Fibroblast of lung (primary cell): ENCODE measurements at regions not wholly inside any gene's neighbourhood (a gene's known extent, or its start where the extent isn't known, plus 50 kb on each side); places are given as distances from the start of the nearest gene placed in this dataset.

Experiments
- DNase-seq, 2 donors: peaks; one replicate each; pipeline versions ENCODE4 v3.0.0 to v3.0.0-alpha.2; 2010; ENCODE audit warnings: low read depth in 2 of 2
- H2AFZ ChIP-seq: 2 replicates; pipeline ENCODE4 v1.5.1; 2012; ENCODE audit warnings: low read length, control low read depth, inconsistent platforms
- H3K27ac ChIP-seq: 2 replicates; pipeline ENCODE4 v1.5.1; 2011; ENCODE audit warnings: low read length, control low read depth; ENCODE audit not compliant: insufficient read depth
- H3K27me3 ChIP-seq: 2 replicates; pipeline ENCODE4 v1.5.1; 2011; ENCODE audit warnings: mild to moderate bottlenecking, low read length; ENCODE audit not compliant: control insufficient read depth, insufficient read depth
- H3K36me3 ChIP-seq: 2 replicates; pipeline ENCODE4 v1.5.1; 2011; ENCODE audit warnings: low read length; ENCODE audit not compliant: control insufficient read depth, insufficient read depth
- H3K4me1 ChIP-seq: 2 replicates; pipeline ENCODE4 v1.5.1; 2011; ENCODE audit warnings: low read length; ENCODE audit not compliant: control insufficient read depth, insufficient read depth; ENCODE audit errors: extremely low read depth
- H3K4me2 ChIP-seq: 2 replicates; pipeline ENCODE4 v1.5.1; 2011; ENCODE audit warnings: low read length, control low read depth; ENCODE audit not compliant: insufficient read depth; ENCODE audit errors: extremely low read depth
- H3K4me3 ChIP-seq, 4 experiments: fragments of 200-600 bp in 1 of 4; sonication (generic) in 1 of 4; replicated peaks in 1 of 4; 2 replicates each; pipeline ENCODE4 v1.5.1; 2011 to 2016; ENCODE audit warnings: low read length in 4 of 4, low read depth in 3 of 4, mild to moderate bottlenecking in 3 of 4, control low read depth in 2 of 4, inconsistent platforms in 1 of 4, mixed read lengths in 1 of 4; ENCODE audit not compliant: insufficient read depth in 1 of 4; ENCODE audit errors: control extremely low read depth in 1 of 4
- H3K79me2 ChIP-seq: 2 replicates; pipeline ENCODE4 v1.5.1; 2012; ENCODE audit warnings: mild to moderate bottlenecking, low read length, inconsistent platforms; ENCODE audit not compliant: control insufficient read depth, insufficient read depth
- H3K9ac ChIP-seq: 2 replicates; pipeline ENCODE4 v1.5.1; 2011; ENCODE audit warnings: mild to moderate bottlenecking, low read length, control low read depth; ENCODE audit not compliant: insufficient read depth
- H3K9me3 ChIP-seq: 2 replicates; pipeline ENCODE4 v1.5.1; 2012; ENCODE audit warnings: low read depth, low read length; ENCODE audit not compliant: control insufficient read depth, insufficient read depth
- H4K20me1 ChIP-seq: 2 replicates; pipeline ENCODE4 v1.5.1; 2011; ENCODE audit warnings: low read length; ENCODE audit not compliant: control insufficient read depth, insufficient read depth; ENCODE audit errors: extremely low read depth
- CTCF ChIP-seq, 2 donors: IDR thresholded peaks in 1 of 2; conservative IDR thresholded peaks in 1 of 2; 1 replicate in 1 of 2; 2 replicates in 1 of 2; pipeline ENCODE4 v1.5.1; 2011 to 2012; ENCODE audit warnings: low read length in 2 of 2, control low read depth in 1 of 2, inconsistent platforms in 1 of 2, low read depth in 1 of 2, mild to moderate bottlenecking in 1 of 2
- EZH2 ChIP-seq: IDR thresholded peaks from 2 replicates; pipeline ENCODE4 v1.5.1; 2012; ENCODE audit warnings: low read length, control low read depth, mild to moderate bottlenecking; ENCODE audit errors: missing control alignments

GRCh38 chr4:97072666-97073065 is 1070.6 kb downstream of the STPG2 start:
- Histone ChIP-seq H3K4me2 (no peak overlapping the region), H3K4me3 (no peak overlapping the region), H4K20me1 (no peaks in the 10 kb centered on the region), H3K4me1 (no peaks in the 10 kb centered on the region), H3K27ac (no peak overlapping the region), H3K9me3 (no peaks in the 10 kb centered on the region), H3K36me3 (no peaks in the 10 kb centered on the region), H3K79me2 (no peaks in the 10 kb centered on the region), H3K9ac (no peak overlapping the region), H3K27me3 (no peaks in the 10 kb centered on the region), H2AFZ (no peak overlapping the region)
- no peak for DNase-seq
- TF ChIP-seq CTCF (conservative IDR thresholded peaks at IDR 0.05 in 1 of 2, IDR thresholded peaks at IDR 0.05 in 1 of 2; ENCODE audit: low read depth in 1 of 2, low read length in 2 of 2) (no peak), EZH2 (no peak)

- Histone ChIP-seq H3K4me1 (no peaks in the 10 kb centered on the region), H3K27ac (no peak overlapping the region), H3K79me2 (no peaks in the 10 kb centered on the region), H3K36me3 (no peaks in the 10 kb centered on the region), H3K27me3 (no peaks in the 10 kb centered on the region), H3K9me3 (no peaks in the 10 kb centered on the region), H3K4me3 (no peak overlapping the region), H3K4me2 (no peak overlapping the region), H2AFZ (no peak overlapping the region), H4K20me1 (no peaks in the 10 kb centered on the region), H3K9ac (no peak overlapping the region)
- peak in 1 of 2 donors; percentile 4 for DNase-seq
- TF ChIP-seq CTCF (conservative IDR thresholded peaks at IDR 0.05 in 1 of 2, IDR thresholded peaks at IDR 0.05 in 1 of 2; ENCODE audit: low read depth in 1 of 2, low read length in 2 of 2) (no peak), EZH2 (no peak)
Observed at GRCh38 chr4:97073194-97073593, 1070.1 kb downstream of the STPG2 start.

- no peaks in the 10 kb centered on the region for H3K27me3 ChIP-seq
Observed at GRCh38 chr4:97074531-97074930, 1068.7 kb downstream of the STPG2 start.

More at GRCh38 chr4:97074531-97074930, 1068.7 kb downstream of the STPG2 start:
- H3K4me3 ChIP-seq, result no peak overlapping the region
- no peaks in the 10 kb centered on the region for H3K36me3 ChIP-seq
- H4K20me1 ChIP-seq, result no peaks in the 10 kb centered on the region
- no peaks in the 10 kb centered on the region for H3K9me3 ChIP-seq
- no peak overlapping the region for H3K4me2 ChIP-seq
- no peak for DNase-seq
- TF ChIP-seq CTCF (conservative IDR thresholded peaks at IDR 0.05 in 1 of 2, IDR thresholded peaks at IDR 0.05 in 1 of 2; ENCODE audit: low read depth in 1 of 2, low read length in 2 of 2) (no peak), EZH2 (no peak)
- no peak overlapping the region for H2AFZ ChIP-seq
- H3K79me2 ChIP-seq, result no peaks in the 10 kb centered on the region
- no peak overlapping the region for H3K9ac ChIP-seq
- no peak overlapping the region for H3K27ac ChIP-seq
- no peaks in the 10 kb centered on the region for H3K4me1 ChIP-seq
